H9 (cell line): ENCODE measurements at regions not wholly inside any gene's neighbourhood (a gene's known extent, or its start where the extent isn't known, plus 50 kb on each side); places are given as distances from the start of the nearest gene placed in this dataset.

Source experiments
- DNase-seq: peaks from one replicate; pipeline ENCODE4 v3.0.0-alpha.2; 2017
- H2AFZ ChIP-seq: one replicate; pipeline ENCODE4 v1.6.1; 2013; ENCODE audit warnings: mild to moderate bottlenecking, low read length, control low read depth, moderate library complexity
- H2AK5ac ChIP-seq: 2 replicates; pipeline ENCODE4 v1.6.1; 2013; ENCODE audit warnings: low read length, control low read depth, mixed read lengths; ENCODE audit not compliant: insufficient read length
- H2BK120ac ChIP-seq: one replicate; pipeline ENCODE4 v1.6.1; 2013; ENCODE audit warnings: low read depth, mild to moderate bottlenecking, low read length, control low read depth, inconsistent platforms; ENCODE audit not compliant: poor library complexity, severe bottlenecking
- H2BK12ac ChIP-seq: 2 replicates; pipeline ENCODE4 v1.6.1; 2013; ENCODE audit warnings: low read length, control low read depth, mixed read lengths, low read depth; ENCODE audit not compliant: insufficient read length
- H2BK15ac ChIP-seq: 2 replicates; pipeline ENCODE4 v1.6.1; 2013; ENCODE audit warnings: low read depth, low read length, control low read depth
- H2BK20ac ChIP-seq: one replicate; pipeline ENCODE4 v1.6.1; 2013; ENCODE audit warnings: low read depth, mild to moderate bottlenecking, low read length, control low read depth, inconsistent platforms; ENCODE audit not compliant: poor library complexity, severe bottlenecking
- H2BK5ac ChIP-seq: 2 replicates; pipeline ENCODE4 v1.6.1; 2013; ENCODE audit warnings: low read length, control low read depth, mixed read lengths; ENCODE audit not compliant: insufficient read length
- H3K14ac ChIP-seq: 2 replicates; pipeline ENCODE4 v1.6.1; 2013; ENCODE audit warnings: low read length, control low read depth; ENCODE audit not compliant: insufficient read depth
- H3K18ac ChIP-seq: 2 replicates; pipeline ENCODE4 v1.6.1; 2013; ENCODE audit warnings: low read depth, mild to moderate bottlenecking, mixed read lengths, low read length, control low read depth; ENCODE audit not compliant: insufficient read length
- H3K23ac ChIP-seq: 2 replicates; pipeline ENCODE4 v1.6.1; 2013; ENCODE audit warnings: low read length, control low read depth, mixed read lengths, low read depth; ENCODE audit not compliant: insufficient read length
- H3K23me2 ChIP-seq: 2 replicates; pipeline ENCODE4 v1.6.1; 2013; ENCODE audit warnings: low read depth, mild to moderate bottlenecking, mixed read lengths, low read length, control low read depth; ENCODE audit not compliant: insufficient read length, poor library complexity, severe bottlenecking
- H3K27ac ChIP-seq: 2 replicates; pipeline ENCODE4 v1.5.1; 2013; ENCODE audit warnings: low read length, control low read depth, mixed read lengths, low read depth; ENCODE audit not compliant: insufficient read length
- H3K27me3 ChIP-seq: 2 replicates; pipeline ENCODE4 v1.6.1; 2013; ENCODE audit warnings: low read length, control low read depth, inconsistent platforms; ENCODE audit not compliant: insufficient read depth
- H3K4ac ChIP-seq: 2 replicates; pipeline ENCODE4 v1.6.1; 2013; ENCODE audit warnings: low read depth, mild to moderate bottlenecking, control low read depth, inconsistent platforms, low read length, moderate library complexity
- H3K4me1 ChIP-seq: 2 replicates; pipeline ENCODE4 v1.6.1; 2013; ENCODE audit warnings: low read length, control low read depth, inconsistent platforms; ENCODE audit not compliant: insufficient read depth
- H3K4me2 ChIP-seq: 2 replicates; pipeline ENCODE4 v1.6.1; 2013; ENCODE audit warnings: low read length, control low read depth, mixed read lengths; ENCODE audit not compliant: insufficient read length, insufficient read depth
- H3K56ac ChIP-seq: 2 replicates; pipeline ENCODE4 v1.6.1; 2013; ENCODE audit warnings: low read depth, mild to moderate bottlenecking, mixed read lengths, low read length, control low read depth; ENCODE audit not compliant: insufficient read length
- H3K79me1 ChIP-seq: 2 replicates; pipeline ENCODE4 v1.6.1; 2013; ENCODE audit warnings: low read depth, mild to moderate bottlenecking, moderate library complexity, low read length, control low read depth, inconsistent platforms; ENCODE audit not compliant: insufficient read depth, poor library complexity, severe bottlenecking
- H3K79me2 ChIP-seq: 2 replicates; pipeline ENCODE4 v1.6.1; 2013; ENCODE audit warnings: low read length, control low read depth, inconsistent platforms; ENCODE audit not compliant: insufficient read depth
- H3K9ac ChIP-seq: 2 replicates; pipeline ENCODE4 v1.6.1; 2013; ENCODE audit warnings: low read length, control low read depth, mixed read lengths; ENCODE audit not compliant: insufficient read length; ENCODE audit errors: extremely low read depth
- H3K9me3 ChIP-seq: one replicate; pipeline ENCODE4 v1.6.1; 2013; ENCODE audit warnings: low read depth, low read length, inconsistent platforms; ENCODE audit not compliant: control insufficient read depth
- H3T11ph ChIP-seq: one replicate; pipeline ENCODE4 v1.6.1; 2013; ENCODE audit warnings: mild to moderate bottlenecking, low read length, control low read depth, inconsistent platforms
- H4K20me1 ChIP-seq: one replicate; pipeline ENCODE4 v1.6.1; 2013; ENCODE audit not compliant: control insufficient read depth, insufficient read length, insufficient read depth
- H4K5ac ChIP-seq: 2 replicates; pipeline ENCODE4 v1.6.1; 2013; ENCODE audit warnings: low read depth, mild to moderate bottlenecking, mixed read lengths, low read length, control low read depth; ENCODE audit not compliant: insufficient read length
- H4K8ac ChIP-seq: replicated peaks from 2 replicates; pipeline ENCODE4 v1.6.1; 2013; ENCODE audit warnings: low read length, control low read depth, mixed read lengths, low read depth; ENCODE audit not compliant: insufficient read length
- H4K91ac ChIP-seq: 2 replicates; pipeline ENCODE4 v1.6.1; 2013; ENCODE audit warnings: low read depth, mild to moderate bottlenecking, moderate library complexity, mixed read lengths, low read length, control low read depth; ENCODE audit not compliant: insufficient read length
- H3K27ac Mint-ChIP-seq, 3 experiments: 2 replicates in 2 of 3; 3 replicates in 1 of 3; pipeline ENCODE4 v1.8.0; 2020 to 2021; ENCODE audit warnings: mixed read lengths in 3 of 3, mild to moderate bottlenecking in 1 of 3, moderate library complexity in 1 of 3
- H3K27me3 Mint-ChIP-seq: 2 replicates; pipeline ENCODE4 v1.8.0; 2021; ENCODE audit warnings: low read depth, mild to moderate bottlenecking, moderate library complexity, mixed read lengths
- H3K36me3 Mint-ChIP-seq, 3 experiments: 2 replicates in 2 of 3; 3 replicates in 1 of 3; pipeline ENCODE4 v1.8.0; 2020 to 2021; ENCODE audit warnings: low read depth in 3 of 3, mixed read lengths in 3 of 3; ENCODE audit not compliant: insufficient read depth in 1 of 3
- H3K4me1 Mint-ChIP-seq, 2 experiments: 2 replicates each; pipeline ENCODE4 v1.8.0; 2020; ENCODE audit warnings: mixed read lengths in 2 of 2
- H3K4me3 Mint-ChIP-seq, 2 experiments: 2 replicates in 1 of 2; 3 replicates in 1 of 2; pipeline ENCODE4 v1.8.0; 2020 to 2021; ENCODE audit warnings: mild to moderate bottlenecking in 2 of 2, mixed read lengths in 2 of 2, moderate library complexity in 1 of 2
- H3K9me3 Mint-ChIP-seq, 2 experiments: 2 replicates in 1 of 2; 3 replicates in 1 of 2; pipeline ENCODE4 v1.8.0; 2020; ENCODE audit warnings: mild to moderate bottlenecking in 2 of 2, mixed read lengths in 2 of 2, moderate library complexity in 1 of 2
- WGBS: extraction: QIAGEN DNeasy Blood & Tissue Kit; methylation state at CpG from one replicate; pipeline ENCODE4 v1.1.7; 2013; ENCODE audit warnings: missing lambda C conversion rate, low lambda C conversion rate, mixed read lengths; ENCODE audit not compliant: insufficient read length; ENCODE audit errors: extremely low coverage; 5-methylcytosine and 5-hydroxymethylcytosine counted together
- TF ChIP-seq, protein P1 (sequence below): fragments of 200-600 bp; sonication (generic); conservative IDR thresholded peaks from 3 replicates; pipeline ENCODE4 v1.8.0; 2021; ENCODE audit warnings: antibody characterized with exemption, mild to moderate bottlenecking

- no peak overlapping the region for H3K56ac ChIP-seq
- H3T11ph ChIP-seq = no peak overlapping the region
- Mint-ChIP-seq H3K4me3 (no peak overlapping the region), H3K36me3 (no peaks in the 10 kb centered on the region; a peak in 1 of 7 replicates), H3K4me1 (peaks cover 0 to 8% of the 10 kb centered on the region in 2 experiments; a peak in 2 of 4 replicates), H3K27ac (no peak overlapping the region), H3K9me3 (no peaks in the 10 kb centered on the region; a peak in 1 of 5 replicates), H3K27me3 (no peaks in the 10 kb centered on the region)
- no peak overlapping the region for H3K9ac ChIP-seq
- H3K4ac ChIP-seq = no peak overlapping the region
- H3K79me1 ChIP-seq = no peaks in the 10 kb centered on the region
- H4K20me1 ChIP-seq = no peaks in the 10 kb centered on the region
- H2AK5ac ChIP-seq = no peak overlapping the region
- H4K5ac ChIP-seq = no peak overlapping the region
- H2BK5ac ChIP-seq = no peak overlapping the region
- no CpG with 5 or more reads among the region's 1 CpG for WGBS
- no peak overlapping the region for H3K27ac ChIP-seq
- H2BK12ac ChIP-seq = no peak overlapping the region
- no peak overlapping the region for H2BK120ac ChIP-seq
- no peaks in the 10 kb centered on the region for H3K9me3 ChIP-seq
- no peak overlapping the region for H2BK15ac ChIP-seq
- H3K79me2 ChIP-seq = no peaks in the 10 kb centered on the region
- no peak overlapping the region for H4K91ac ChIP-seq
- H3K4me2 ChIP-seq = no peak overlapping the region
- no peaks in the 10 kb centered on the region for H3K23me2 ChIP-seq
- no peak overlapping the region for H2AFZ ChIP-seq
- no peak overlapping the region for H3K14ac ChIP-seq
- H3K18ac ChIP-seq = no peak overlapping the region
- no peak overlapping the region for H4K8ac ChIP-seq
- H3K23ac ChIP-seq = no peak overlapping the region
- H2BK20ac ChIP-seq = no peak overlapping the region
- TF ChIP-seq, protein P1, sequence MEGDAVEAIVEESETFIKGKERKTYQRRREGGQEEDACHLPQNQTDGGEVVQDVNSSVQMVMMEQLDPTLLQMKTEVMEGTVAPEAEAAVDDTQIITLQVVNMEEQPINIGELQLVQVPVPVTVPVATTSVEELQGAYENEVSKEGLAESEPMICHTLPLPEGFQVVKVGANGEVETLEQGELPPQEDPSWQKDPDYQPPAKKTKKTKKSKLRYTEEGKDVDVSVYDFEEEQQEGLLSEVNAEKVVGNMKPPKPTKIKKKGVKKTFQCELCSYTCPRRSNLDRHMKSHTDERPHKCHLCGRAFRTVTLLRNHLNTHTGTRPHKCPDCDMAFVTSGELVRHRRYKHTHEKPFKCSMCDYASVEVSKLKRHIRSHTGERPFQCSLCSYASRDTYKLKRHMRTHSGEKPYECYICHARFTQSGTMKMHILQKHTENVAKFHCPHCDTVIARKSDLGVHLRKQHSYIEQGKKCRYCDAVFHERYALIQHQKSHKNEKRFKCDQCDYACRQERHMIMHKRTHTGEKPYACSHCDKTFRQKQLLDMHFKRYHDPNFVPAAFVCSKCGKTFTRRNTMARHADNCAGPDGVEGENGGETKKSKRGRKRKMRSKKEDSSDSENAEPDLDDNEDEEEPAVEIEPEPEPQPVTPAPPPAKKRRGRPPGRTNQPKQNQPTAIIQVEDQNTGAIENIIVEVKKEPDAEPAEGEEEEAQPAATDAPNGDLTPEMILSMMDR = no peak
- H3K27me3 ChIP-seq = no peaks in the 10 kb centered on the region
- DNase-seq = no peak
- H3K4me1 ChIP-seq = no peaks in the 10 kb centered on the region
These were observed 462.2 kb downstream of the LRIG3 start for GRCh38 chr12:58458102-58458501.
